Skeletal muscle cell (primary cell): ENCODE measurements at regions not wholly inside any gene's neighbourhood (a gene's known extent, or its start where the extent isn't known, plus 50 kb on each side); places are given as distances from the start of the nearest gene placed in this dataset.
"Not testable (repeated sequence)": the region's sequence is repeated elsewhere in the genome, so short reads cannot be mapped to it uniquely, and the experiment has no call there.

Experiments
- DNase-seq: peaks from one replicate; pipeline ENCODE4 v3.0.0-alpha.2; 2010; ENCODE audit warnings: low read depth
- H3K4me3 ChIP-seq: 2 replicates; pipeline ENCODE4 v1.5.1; 2011; ENCODE audit warnings: low read depth, mild to moderate bottlenecking, control low read depth, low read length, moderate library complexity

DNA sequence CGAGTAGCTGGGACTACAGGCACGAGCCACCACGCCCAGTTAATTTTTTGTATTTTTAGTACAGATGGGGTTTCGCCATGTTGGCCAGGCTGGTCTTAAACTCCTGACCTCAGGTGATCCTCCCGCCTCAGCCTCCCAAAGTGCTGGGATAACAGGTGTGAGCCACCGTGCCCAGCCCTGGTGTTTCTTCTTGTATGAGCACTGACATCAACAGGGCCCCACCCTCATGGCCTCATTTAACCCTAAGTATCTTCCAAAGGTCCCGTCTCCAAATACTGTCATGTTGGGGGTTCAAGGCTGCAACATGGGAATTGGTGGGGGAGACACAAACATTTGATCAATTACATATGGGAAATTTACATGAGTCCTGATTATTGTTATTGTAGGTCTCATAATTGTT lies 122.9 kb upstream of the DOK5 start:
- DNase-seq, H3K4me3 ChIP-seq: not testable (repeated sequence)

DNA sequence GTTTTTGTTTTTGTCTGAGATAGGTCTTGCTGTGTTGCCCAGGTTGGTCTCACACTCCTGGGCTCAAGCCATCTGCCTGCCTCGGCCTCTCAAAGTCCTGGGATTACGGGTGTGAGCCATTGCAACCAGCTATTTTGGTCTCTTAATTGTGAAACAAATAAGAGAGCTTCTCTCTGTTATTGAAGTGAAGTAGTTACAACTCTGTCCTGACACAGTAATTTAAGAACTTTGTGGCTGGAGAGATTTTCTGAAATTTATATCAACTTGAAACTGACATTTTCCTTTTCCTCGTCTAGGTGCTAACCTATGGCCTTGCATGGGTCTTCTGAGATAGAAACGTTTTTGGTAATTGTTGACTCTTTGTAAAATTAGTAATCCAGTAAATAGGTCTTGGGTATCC lies 122.1 kb upstream of the DOK5 start:
- no peak overlapping the region for H3K4me3 ChIP-seq
- no peak for DNase-seq

DNA sequence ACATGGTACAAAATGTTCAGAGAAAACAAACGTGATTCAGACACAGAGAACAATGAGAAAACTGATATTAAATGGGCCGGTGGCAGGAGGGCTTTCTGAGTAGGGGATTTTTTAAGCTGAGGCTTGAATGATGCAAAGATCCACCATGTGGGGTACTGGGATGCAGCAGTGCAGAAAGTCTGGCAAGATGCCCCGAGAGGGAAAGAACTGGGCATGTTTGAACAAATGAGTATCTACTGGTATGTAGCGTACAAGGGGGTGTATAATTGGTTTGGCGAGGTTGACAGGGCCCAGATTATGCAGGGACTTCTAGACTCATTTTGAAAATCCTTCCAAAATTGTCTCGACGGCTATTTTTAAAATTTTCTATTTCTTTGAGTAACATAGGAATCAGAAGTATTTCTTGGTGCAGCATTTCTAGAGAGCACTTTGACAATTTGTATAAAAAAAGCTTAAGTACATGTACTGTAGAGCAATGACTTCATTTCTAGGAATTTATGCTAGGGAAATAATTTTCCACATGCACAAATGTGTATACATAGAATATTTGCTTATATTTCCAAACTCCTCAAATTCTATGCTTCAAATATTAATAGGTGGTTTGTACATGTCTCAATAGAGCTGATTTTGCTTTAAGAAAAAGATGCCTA lies 119.6 kb upstream of the DOK5 start:
- DNase-seq, result no peak
- no peak overlapping the region for H3K4me3 ChIP-seq

DNA sequence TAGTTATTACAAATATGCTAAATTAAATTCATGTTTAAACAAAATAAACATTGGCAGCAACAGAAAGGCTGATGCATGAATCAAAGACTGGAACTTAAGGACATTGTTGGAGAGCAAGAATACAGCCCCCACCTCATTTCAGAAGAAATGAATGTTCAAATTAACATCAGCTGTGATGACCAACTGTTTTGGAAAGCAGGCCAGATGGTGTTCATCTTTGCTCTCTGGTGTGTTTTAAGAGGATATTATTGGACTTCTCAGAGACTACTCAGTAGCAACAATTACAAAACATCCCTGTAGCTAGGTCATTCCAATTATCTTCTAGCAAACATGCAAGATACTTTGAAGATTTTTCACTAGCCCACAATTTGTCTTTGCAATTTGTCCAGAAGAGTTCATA lies 118.6 kb upstream of the DOK5 start:
- DNase-seq, result no peak
- no peak overlapping the region for H3K4me3 ChIP-seq

DNA sequence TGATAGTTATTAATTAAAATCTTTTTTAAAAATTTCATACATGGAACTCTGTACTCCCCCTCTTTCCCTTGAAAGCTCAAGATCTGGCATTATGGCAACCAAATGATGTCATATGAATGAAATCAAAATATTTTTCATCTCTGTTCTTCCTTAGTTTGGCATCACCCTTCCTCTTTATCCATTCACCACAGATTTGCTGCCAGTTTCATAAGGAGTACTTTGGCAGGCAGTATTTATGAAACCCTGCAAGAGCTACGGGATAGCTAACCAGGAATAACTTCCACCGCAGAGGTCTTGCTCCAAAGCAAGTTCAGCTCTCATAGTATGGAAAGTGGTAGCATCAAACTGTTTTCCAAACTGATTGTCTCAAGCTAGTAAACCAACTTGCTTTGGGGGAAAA lies 113.9 kb upstream of the DOK5 start:
- DNase-seq, result no peak
- no peak overlapping the region for H3K4me3 ChIP-seq

DNA sequence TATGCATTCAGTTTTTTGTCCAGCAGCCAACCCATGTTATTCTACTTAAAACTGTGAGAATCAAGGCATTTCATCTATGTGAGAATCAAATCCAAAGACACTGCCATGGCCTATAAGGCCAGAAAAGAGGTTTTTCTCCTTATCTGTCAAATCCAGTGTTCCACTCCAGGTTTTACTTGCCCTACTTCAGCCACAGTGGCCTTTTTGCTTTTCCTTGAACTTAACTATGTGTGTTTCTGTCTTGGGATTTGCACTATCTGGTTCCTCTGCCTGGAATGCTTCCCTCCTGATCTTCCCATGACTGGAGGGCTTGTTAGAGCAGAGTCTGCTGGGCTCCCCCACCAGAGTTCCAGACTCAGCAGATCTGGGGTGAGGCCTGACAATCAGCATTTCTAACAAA lies 113.1 kb upstream of the DOK5 start:
- no peak for DNase-seq
- no peak overlapping the region for H3K4me3 ChIP-seq

DNA sequence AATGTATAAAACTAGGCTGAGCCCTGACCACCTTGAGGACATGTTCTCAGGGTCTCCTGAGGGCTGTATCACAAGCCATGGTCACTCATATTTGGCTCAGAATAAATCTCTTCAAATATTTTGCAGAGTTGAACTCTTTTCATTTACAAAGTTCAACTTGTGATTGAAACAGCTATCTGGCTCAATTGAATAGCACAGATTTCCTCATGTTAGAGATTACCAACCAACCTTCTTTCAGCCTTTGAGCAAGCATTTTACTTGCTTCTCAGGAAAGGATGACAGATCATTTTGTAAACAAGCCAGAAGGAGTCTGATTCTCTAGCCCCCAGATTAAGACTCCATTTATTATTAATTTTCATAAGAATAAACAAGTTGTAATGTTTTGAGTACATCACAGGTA lies 111.0 kb upstream of the DOK5 start:
- DNase-seq, result no peak
- H3K4me3 ChIP-seq, result no peak overlapping the region

DNA sequence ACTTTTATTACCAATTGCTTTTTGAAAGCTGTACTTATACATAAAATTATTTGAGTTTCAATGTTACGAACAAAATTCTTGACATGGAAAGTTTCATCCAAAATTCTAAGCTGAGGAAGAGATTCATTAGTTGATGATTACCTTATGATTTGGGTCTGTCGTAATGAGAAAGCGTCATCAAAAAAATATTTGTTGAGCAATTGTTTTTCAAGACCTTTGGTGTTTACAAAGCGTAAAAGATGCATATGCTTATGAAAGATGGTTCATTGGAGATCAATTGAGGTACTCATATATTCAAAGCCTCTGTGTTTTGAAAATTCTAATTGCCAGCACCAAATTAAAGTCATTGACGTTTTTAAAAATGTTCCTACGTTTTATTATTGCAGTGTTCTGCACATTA lies 110.5 kb upstream of the DOK5 start:
- DNase-seq, result no peak
- no peak overlapping the region for H3K4me3 ChIP-seq

DNA sequence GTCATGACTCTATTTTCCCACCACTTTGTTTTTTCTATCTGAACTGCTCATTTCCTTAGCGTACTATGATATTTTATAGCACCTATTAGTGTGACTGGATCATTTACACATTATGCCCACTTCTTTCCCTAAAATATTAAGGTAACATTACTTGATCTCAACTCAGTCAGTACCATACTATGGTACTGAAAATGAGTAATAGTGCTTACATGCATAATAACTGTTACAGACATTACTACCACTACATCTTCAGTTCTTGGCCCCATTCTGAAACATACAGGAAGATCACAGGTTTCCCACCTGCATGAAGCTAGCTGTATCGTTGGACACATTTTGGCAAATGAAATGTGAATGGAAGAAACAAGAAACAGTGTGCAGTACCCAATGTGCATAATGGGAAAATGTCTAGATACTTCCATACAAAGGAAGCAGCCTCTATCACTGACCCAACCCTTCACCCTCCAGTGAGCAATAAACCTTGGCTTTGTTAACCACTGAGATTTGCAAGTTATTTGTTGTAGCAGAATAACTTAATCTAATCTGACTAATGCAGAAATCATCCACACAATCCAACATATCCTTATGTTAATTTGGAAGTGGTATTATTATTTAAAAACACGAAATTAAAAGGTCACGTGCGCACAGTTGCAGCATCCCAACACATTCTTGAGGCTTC lies 108.6 kb upstream of the DOK5 start:
- no peak overlapping the region for H3K4me3 ChIP-seq
- no peak for DNase-seq

DNA sequence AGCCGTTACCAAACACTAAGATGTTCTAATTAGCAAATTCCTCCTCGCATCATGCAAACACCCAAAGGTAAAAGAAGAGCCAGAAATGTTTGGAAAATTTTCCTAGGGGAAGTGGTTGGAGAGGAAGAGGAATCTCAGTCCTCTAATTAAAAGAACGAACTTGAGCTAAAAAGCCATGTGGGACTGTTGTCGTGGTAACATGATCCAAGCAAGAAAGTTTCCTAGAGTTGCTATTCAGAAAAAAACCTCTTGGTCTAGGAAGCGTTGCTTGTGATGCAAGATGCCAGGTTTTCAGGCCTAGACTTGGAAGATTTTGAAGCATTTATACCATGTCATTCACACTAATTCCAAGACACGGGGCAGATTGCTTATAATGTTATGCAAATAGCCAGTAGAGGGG lies 106.8 kb upstream of the DOK5 start:
- no peak overlapping the region for H3K4me3 ChIP-seq
- DNase-seq, result no peak

DNA sequence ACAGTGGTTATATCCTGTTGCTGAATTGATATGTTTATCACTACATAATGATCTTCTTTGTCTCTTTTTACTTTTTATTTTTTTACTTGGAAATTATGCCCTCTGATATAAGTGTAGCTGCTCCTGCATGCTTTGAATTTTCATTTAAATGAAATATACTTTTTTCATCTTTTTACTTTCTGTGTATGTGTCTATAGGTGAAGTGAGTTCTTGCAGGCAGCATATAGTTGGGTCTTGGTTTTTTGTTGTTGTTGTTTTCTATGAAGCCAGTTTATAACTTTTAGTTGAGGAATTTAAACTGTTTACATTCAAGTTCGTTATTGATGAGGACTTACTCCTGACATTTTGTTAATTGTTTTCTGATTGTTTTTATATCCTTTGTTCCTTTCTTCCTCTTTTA lies 103.1 kb upstream of the DOK5 start:
- no peak overlapping the region for H3K4me3 ChIP-seq
- DNase-seq, result no peak

DNA sequence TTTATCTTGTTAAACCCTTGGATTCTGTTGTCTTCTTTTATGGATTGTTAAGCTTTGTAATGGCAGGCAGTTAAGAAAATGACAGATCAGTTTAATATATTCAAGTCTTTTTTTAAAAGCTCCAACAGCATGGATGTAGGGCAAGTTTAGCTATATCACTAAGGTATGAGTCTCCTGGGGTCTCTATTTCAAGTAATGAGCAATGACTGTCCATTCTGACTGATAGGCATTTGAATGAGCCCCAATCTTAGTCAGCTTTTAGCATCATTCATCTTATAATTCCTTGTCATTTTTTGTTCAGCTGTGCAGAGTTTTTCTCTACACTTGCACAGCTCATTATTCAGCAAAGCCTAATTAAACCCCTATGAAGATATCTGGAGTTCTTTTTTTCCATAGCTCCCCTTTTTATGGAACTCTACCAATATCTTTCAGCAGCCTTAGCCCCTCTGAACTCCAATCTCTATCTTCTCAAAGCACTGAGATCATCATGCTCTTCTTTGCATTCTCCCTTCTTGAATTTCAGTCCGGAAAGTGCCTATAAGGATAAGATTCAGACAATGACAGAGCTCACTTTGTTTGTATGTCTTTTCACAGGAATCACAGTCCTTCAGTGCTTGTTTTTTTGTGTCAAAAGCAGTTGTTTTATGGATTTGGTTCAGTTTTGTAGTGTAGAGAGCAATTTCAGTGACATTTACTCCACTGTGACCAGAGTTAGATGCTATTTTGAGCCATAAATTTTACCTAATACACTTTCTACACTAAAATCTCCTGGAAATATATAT lies 97.2 kb upstream of the DOK5 start:
- H3K4me3 ChIP-seq, result no peak overlapping the region
- no peak for DNase-seq

DNA sequence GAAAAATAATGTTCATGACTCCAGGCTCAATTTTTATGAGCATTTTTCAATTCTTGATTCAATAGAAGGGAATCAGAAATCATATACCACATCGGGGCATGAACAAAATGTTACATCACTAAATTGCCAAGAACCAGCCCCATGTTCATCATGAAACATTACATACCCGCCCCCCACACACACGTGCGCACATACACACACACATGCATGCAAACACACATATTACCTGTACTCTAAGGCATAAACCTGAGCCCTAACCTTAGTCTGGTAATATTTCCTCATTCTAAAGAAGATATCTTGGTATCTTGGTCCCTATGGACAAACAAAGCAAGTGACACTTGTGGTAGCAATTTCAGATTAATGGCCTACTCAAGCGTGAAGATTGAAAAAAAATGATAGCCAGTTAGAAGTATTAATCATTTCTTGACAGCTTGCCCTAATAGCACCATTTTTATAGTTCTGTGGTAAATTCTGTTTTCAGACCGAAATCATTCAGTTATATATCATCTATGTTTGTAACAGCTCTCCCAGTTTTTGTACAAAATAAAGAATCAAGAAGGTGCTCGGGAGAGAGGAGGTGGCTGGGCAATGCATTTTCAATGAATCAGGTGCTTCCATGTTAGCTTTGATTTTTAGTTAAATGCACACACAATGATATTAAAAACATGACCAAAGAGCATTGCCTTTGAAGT lies 95.4 kb upstream of the DOK5 start:
- no peak overlapping the region for H3K4me3 ChIP-seq
- no peak for DNase-seq

DNA sequence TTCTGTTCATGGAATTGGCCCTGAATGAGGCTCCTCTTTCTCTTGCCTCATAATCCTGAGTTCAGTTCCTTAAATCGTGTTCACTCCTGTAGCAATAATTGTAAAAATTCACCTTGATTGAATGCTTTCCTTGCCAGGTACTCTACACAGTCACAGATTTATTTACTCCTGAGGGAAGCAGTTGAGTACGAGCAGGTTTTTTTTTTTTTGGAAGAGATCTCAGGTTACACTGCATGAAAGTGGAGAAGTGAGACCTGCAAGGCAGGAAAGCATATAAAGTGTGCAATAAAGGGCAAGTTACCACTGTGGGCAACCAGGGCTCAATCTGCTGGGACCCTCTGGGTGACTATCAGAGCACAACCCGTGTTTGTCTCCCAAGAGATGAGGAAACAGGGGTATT lies 93.0 kb upstream of the DOK5 start:
- DNase-seq, result no peak

DNA sequence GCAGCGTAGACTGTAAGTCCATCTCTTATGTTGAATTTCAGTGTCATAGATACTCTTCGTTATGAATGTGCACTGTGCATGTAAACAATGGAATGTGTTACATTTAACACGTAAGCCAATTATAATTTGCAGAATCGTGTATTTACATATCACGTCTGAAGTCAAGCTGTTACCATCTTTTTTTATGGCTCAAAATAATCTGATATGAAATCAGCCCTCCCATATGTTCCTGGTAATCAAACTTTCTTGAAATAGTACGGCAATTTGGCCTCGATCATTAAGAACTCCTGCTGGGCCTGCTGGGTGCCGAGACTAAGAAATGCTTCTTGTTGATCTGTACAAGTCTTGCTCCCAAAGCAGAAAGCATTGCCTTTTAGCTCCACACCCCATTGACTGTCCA lies 89.6 kb upstream of the DOK5 start:
- DNase-seq, result no peak
- no peak overlapping the region for H3K4me3 ChIP-seq

More for the DNA sequence above, 93.0 kb upstream of the DOK5 start:
- H3K4me3 ChIP-seq, result no peak overlapping the region

DNA sequence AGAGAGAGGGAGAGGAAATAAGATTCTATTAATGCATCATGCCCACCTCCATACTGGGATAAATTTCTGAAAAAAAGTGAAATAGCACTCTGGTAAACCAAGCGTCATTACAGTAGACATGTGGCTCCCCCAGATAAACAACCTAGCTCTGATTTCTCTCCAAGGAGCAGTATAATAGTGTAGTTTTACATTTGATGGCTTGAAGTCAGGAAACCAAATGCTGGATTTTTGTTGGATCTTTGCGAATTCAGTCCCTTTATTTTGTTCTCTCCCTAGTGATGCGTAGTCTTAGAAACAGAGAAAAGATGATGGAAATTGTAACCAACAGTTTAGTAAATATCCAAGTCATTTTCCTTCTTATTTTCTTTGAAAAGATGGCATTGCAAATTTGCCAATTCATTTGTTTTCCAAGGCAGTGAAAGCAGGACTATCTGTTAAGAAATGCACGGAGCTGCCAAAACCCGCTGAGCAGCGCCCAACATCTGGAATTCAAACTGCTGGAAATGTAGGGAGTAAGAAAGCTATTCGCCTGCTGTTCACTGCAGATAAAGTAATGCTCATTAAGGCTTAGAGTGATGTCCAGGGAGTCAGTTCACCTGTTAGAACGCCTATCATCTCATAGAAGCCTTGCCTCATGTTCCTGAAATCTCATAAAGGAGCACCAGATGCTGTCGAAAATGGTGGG lies 85.7 kb upstream of the DOK5 start:
- H3K4me3 ChIP-seq, result no peak overlapping the region
- DNase-seq, result no peak

DNA sequence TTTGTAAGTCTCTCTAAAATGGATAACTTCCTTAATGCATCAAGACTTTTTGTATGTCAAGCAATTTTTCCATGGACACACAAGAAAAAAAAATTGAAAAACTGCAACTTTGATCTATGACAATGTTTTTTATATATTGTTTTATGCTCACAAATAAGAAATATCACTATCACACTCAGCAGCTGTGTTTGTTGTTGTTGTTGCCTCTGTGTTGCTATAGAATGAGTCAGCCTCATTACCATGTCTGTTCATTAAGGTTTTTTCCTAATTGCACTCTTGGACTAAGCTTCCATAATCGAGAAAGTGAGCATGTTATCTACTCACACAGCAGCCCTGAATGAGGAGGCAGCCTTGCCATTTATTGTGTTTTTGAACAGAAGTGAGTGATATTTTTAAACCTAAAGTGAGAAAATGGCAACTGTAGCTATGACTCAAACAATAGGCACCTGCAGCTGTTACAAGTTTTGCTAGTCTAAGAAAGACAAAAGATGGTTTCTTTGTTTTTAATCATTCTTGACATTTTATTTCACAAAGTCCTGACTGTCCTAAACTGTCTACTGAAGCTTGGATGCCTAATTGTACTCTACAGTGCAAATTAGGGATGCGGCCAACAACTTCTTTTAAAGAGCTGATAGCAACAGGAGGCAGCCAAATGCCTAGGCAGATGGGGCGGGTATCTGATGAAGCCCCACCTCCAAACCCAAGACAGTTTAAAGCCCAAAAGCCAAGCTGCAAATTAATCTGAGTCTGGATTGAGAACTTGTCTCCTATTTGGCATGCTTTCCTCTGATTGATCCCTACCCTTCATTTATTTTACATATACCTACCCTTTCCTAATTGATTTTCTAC lies 77.9 kb upstream of the DOK5 start:
- DNase-seq, result no peak

DNA sequence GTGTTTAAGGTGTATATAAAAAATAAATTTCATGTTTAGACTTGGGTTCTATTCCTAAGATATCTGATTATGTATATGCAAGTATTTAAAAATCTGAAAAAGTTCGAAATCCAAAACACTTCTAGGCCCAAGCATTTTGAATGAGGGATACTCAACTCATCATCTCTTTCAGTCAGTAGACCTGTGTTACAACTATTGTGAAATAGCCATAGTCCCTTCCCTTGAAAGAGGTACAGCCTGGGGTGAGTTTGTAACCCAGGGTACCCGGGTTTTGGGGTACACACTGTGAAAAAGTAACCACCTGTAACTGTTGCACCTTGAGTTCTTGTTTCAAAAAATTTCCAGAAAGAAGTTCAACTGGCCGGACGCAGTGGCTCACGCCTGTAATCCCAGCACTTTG lies 76.6 kb upstream of the DOK5 start:
- no peak for DNase-seq
- H3K4me3 ChIP-seq, result no peak overlapping the region

More for the DNA sequence above, 77.9 kb upstream of the DOK5 start:
- H3K4me3 ChIP-seq, result no peak overlapping the region

DNA sequence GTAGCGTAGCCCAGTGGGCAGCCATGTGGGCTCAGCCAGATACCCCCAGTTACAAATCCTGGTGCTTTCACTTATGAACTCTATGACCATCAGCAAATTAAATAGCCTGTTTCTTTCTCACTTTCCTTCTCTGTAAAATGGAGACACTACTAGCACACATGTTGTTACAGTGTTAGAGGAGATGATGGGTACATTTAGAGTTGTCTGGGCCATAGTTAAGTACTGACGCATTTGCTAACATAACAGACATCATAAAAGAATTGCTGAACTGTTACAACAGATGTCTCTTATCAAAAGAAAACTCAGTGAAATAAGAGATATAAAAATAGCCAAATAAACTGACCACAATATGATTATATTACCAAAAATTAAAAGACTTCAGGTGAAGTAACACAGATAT lies 69.9 kb upstream of the DOK5 start:
- DNase-seq, result no peak
- no peak overlapping the region for H3K4me3 ChIP-seq
